Endothelial cell (in vitro differentiated cells): ENCODE measurements at regions not wholly inside any gene's neighbourhood (a gene's known extent, or its start where the extent isn't known, plus 50 kb on each side); places are given as distances from the start of the nearest gene placed in this dataset.
"Not testable (repeated sequence)": the region's sequence is repeated elsewhere in the genome, so short reads cannot be mapped to it uniquely, and the experiment has no call there.

Source experiments
- DNase-seq: peaks from one replicate; pipeline ENCODE4 v3.0.0; 2021; ENCODE audit warnings: low spot score
- H3K27ac Mint-ChIP-seq: one replicate; pipeline ENCODE4 v1.8.0; 2021; ENCODE audit warnings: mixed read lengths, inconsistent platforms; ENCODE audit not compliant: unreplicated experiment
- H3K27me3 Mint-ChIP-seq: one replicate; pipeline ENCODE4 v1.8.0; 2021; ENCODE audit warnings: mild to moderate bottlenecking, moderate library complexity, mixed read lengths, inconsistent platforms; ENCODE audit not compliant: unreplicated experiment
- H3K36me3 Mint-ChIP-seq: one replicate; pipeline ENCODE4 v1.8.0; 2021; ENCODE audit warnings: mild to moderate bottlenecking, low read depth, mixed read lengths, inconsistent platforms; ENCODE audit not compliant: unreplicated experiment
- H3K4me1 Mint-ChIP-seq: one replicate; pipeline ENCODE4 v1.8.0; 2021; ENCODE audit warnings: mild to moderate bottlenecking, mixed read lengths, inconsistent platforms; ENCODE audit not compliant: unreplicated experiment
- H3K4me3 Mint-ChIP-seq: one replicate; pipeline ENCODE4 v1.8.0; 2021; ENCODE audit warnings: mild to moderate bottlenecking, mixed read lengths, inconsistent platforms; ENCODE audit not compliant: unreplicated experiment
- H3K9me3 Mint-ChIP-seq: one replicate; pipeline ENCODE4 v1.8.0; 2021; ENCODE audit warnings: mixed read lengths, inconsistent platforms; ENCODE audit not compliant: unreplicated experiment
- TF ChIP-seq, protein P1 (sequence below): fragments of 200-600 bp; sonication (generic); IDR thresholded peaks from one replicate; pipeline ENCODE4 v1.5.0; 2021; ENCODE audit warnings: antibody characterized with exemption; ENCODE audit not compliant: unreplicated experiment

- no peaks in the 10 kb centered on the region for H3K27me3 Mint-ChIP-seq
- no peaks in the 10 kb centered on the region for H3K9me3 Mint-ChIP-seq
- peaks cover 6% of the 10 kb centered on the region for H3K4me1 Mint-ChIP-seq
- H3K4me3 Mint-ChIP-seq: no peak overlapping the region
- no peak for DNase-seq
- TF ChIP-seq, protein P1, sequence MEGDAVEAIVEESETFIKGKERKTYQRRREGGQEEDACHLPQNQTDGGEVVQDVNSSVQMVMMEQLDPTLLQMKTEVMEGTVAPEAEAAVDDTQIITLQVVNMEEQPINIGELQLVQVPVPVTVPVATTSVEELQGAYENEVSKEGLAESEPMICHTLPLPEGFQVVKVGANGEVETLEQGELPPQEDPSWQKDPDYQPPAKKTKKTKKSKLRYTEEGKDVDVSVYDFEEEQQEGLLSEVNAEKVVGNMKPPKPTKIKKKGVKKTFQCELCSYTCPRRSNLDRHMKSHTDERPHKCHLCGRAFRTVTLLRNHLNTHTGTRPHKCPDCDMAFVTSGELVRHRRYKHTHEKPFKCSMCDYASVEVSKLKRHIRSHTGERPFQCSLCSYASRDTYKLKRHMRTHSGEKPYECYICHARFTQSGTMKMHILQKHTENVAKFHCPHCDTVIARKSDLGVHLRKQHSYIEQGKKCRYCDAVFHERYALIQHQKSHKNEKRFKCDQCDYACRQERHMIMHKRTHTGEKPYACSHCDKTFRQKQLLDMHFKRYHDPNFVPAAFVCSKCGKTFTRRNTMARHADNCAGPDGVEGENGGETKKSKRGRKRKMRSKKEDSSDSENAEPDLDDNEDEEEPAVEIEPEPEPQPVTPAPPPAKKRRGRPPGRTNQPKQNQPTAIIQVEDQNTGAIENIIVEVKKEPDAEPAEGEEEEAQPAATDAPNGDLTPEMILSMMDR: no peak
- H3K36me3 Mint-ChIP-seq: no peaks in the 10 kb centered on the region
- no peak overlapping the region for H3K27ac Mint-ChIP-seq
These were observed 83.1 kb upstream of the LYPLAL1 start for GRCh38 chr1:219090607-219091006.

- TF ChIP-seq, protein P1: no peak
- no peak for DNase-seq
- H3K4me3 Mint-ChIP-seq: no peak overlapping the region
- no peaks in the 10 kb centered on the region for H3K4me1 Mint-ChIP-seq
- H3K36me3 Mint-ChIP-seq: no peaks in the 10 kb centered on the region
- no peak overlapping the region for H3K27ac Mint-ChIP-seq
- H3K9me3 Mint-ChIP-seq: no peaks in the 10 kb centered on the region
- H3K27me3 Mint-ChIP-seq: no peaks in the 10 kb centered on the region
These were observed 81.5 kb upstream of the LYPLAL1 start for GRCh38 chr1:219092206-219092605.

DNA sequence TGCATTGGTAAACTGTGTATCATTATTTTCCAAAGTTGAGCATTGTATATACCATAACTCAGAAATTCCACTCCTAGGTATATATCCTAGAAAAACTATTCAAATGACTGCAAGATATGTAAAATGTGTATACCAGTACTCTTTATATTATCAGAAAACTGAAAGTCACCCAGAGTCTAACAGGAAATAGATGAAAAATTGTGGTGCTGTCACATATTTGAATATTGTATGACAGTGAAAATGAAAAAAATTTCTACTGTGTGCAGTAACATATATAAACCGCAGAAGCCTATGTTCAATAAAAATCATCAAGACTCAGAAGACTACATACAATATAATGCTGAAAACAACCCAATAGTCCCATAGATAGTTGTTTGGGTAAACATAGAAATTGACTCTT is 74.4 kb upstream of the LYPLAL1 start:
- no peaks in the 10 kb centered on the region for H3K27me3 Mint-ChIP-seq
- H3K4me3 Mint-ChIP-seq: no peak overlapping the region

DNA sequence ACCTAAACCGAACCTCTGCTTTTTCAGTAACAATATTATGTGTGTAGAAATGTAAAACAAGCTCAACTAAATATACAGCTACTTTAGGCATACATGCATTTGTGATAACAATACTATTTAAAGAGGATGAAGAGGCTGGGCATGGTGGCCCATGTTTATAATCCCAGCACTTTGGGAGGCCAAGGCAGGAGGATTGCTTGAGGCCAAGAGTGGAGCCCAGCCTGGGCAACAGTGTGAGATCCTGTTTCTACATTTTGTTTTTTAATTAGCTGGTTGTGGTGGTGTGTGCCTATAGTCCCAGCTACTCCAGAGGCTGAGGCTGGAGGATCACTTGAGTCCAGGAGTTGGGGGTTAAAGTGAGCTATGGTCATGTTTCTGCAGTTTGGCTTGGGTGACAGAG is 73.6 kb upstream of the LYPLAL1 start:
- H3K4me3 Mint-ChIP-seq: no peak overlapping the region
- TF ChIP-seq, protein P1: no peak
- no peak overlapping the region for H3K27ac Mint-ChIP-seq
- H3K4me1 Mint-ChIP-seq: no peaks in the 10 kb centered on the region
- no peaks in the 10 kb centered on the region for H3K9me3 Mint-ChIP-seq
- no peak for DNase-seq
- H3K27me3 Mint-ChIP-seq: no peaks in the 10 kb centered on the region
- no peaks in the 10 kb centered on the region for H3K36me3 Mint-ChIP-seq

More for the DNA sequence above, 74.4 kb upstream of the LYPLAL1 start:
- Mint-ChIP-seq H3K9me3 (no peaks in the 10 kb centered on the region), H3K4me1 (no peaks in the 10 kb centered on the region), H3K36me3 (no peaks in the 10 kb centered on the region), H3K27ac (no peak overlapping the region)
- TF ChIP-seq, protein P1: no peak
- no peak for DNase-seq

- not testable (repeated sequence) for H3K4me3 Mint-ChIP-seq, H3K36me3 Mint-ChIP-seq, H3K27me3 Mint-ChIP-seq, H3K9me3 Mint-ChIP-seq, H3K27ac Mint-ChIP-seq, DNase-seq, H3K4me1 Mint-ChIP-seq
These were observed 71.2 kb upstream of the LYPLAL1 start for GRCh38 chr1:219102466-219102865.

GRCh38 chr1:219105893-219106292 is 67.8 kb upstream of the LYPLAL1 start:
- TF ChIP-seq, protein P1: no peak
- Mint-ChIP-seq H3K4me3 (no peak overlapping the region), H3K27me3 (no peaks in the 10 kb centered on the region), H3K36me3 (no peaks in the 10 kb centered on the region), H3K9me3 (no peaks in the 10 kb centered on the region), H3K4me1 (no peaks in the 10 kb centered on the region), H3K27ac (no peak overlapping the region)
- DNase-seq: no peak
